Activated naive CD4-positive, alpha-beta T cell treated with anti-CD3 and anti-CD28 coated beads, Interleukin-2, amount 50 U/mL, for 72 hours (primary cell): ENCODE measurements at regions not wholly inside any gene's neighbourhood (a gene's known extent, or its start where the extent isn't known, plus 50 kb on each side); places are given as distances from the start of the nearest gene placed in this dataset.
A peak's percentile ranks its signal among the peaks of the same experiment; 100 is the strongest.
"Not testable (repeated sequence)": the region's sequence is repeated elsewhere in the genome, so short reads cannot be mapped to it uniquely, and the experiment has no call there.

ENCODE experiments used
- ATAC-seq, 2 donors: fragments of 150-1000 bp; cut with Tn5 transposase; 2 replicates each; pipeline ENCODE4 v1.10.0; 2021; ENCODE audit warnings: mild to moderate bottlenecking in 2 of 2, moderate library complexity in 2 of 2
- DNase-seq, 2 donors: peaks; one replicate each; pipeline ENCODE4 v3.0.0; 2021 to 2022; ENCODE audit warnings: low spot score in 2 of 2
- H3K27ac Mint-ChIP-seq, 2 donors: one replicate each; pipeline ENCODE4 v1.8.0; 2022; ENCODE audit warnings: mild to moderate bottlenecking in 2 of 2, mixed read lengths in 2 of 2
- H3K36me3 Mint-ChIP-seq, 2 donors: one replicate each; pipeline ENCODE4 v1.8.0; 2022; ENCODE audit warnings: mixed read lengths in 2 of 2
- H3K9me3 Mint-ChIP-seq, 2 donors: one replicate each; pipeline ENCODE4 v1.8.0; 2022; ENCODE audit warnings: mixed read lengths in 2 of 2

DNA sequence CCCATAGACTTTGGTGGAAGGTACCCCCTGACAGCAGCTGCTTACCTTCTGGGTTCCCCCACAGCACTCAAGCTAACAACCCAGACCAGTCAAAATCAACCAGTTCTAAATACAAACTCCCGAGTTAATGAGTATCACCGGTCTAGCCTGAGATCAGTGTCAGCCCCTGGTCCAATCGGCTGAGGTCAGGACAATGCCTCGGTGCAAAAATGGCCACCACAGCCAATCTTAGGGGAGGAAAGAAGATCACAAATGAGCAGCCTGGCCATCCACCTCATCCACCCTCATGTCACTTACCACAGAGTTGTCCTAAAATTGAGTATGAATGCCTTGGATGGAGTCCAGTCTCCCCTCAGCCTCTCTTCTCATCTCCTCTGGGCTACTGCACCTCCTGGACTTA, 128.5 kb downstream of the PHETA1 start:
- ATAC-seq (no peak), DNase-seq (no peak)
- Mint-ChIP-seq H3K36me3 (no peaks in the 10 kb centered on the region), H3K9me3 (no peaks in the 10 kb centered on the region), H3K27ac (no peak overlapping the region)

DNA sequence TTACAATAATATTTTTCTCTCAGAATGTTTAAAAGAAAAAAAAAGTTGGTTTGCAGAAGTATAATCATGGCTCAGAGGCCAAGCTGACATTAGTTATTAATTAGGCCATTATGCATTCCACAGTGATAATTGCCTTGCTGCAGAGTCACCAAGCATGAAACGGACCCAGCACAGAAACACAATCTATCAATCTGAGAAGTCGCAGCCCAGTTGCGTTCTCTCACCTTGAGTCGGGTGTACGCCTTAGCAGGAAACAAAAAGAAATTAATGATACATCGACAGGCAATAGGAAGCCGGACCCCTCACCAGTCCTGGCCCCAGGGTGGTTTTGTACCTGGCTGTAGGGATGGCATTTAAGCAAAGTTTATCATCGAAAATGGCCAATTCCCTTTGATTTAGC, 129.7 kb downstream of the PHETA1 start:
- no peak overlapping the region for H3K27ac Mint-ChIP-seq
- H3K36me3 Mint-ChIP-seq, result peaks cover 0 to 2% of the 10 kb centered on the region in 2 donors
- no peaks in the 10 kb centered on the region for H3K9me3 Mint-ChIP-seq
- DNase-seq (no peak), ATAC-seq (no peak)

DNA sequence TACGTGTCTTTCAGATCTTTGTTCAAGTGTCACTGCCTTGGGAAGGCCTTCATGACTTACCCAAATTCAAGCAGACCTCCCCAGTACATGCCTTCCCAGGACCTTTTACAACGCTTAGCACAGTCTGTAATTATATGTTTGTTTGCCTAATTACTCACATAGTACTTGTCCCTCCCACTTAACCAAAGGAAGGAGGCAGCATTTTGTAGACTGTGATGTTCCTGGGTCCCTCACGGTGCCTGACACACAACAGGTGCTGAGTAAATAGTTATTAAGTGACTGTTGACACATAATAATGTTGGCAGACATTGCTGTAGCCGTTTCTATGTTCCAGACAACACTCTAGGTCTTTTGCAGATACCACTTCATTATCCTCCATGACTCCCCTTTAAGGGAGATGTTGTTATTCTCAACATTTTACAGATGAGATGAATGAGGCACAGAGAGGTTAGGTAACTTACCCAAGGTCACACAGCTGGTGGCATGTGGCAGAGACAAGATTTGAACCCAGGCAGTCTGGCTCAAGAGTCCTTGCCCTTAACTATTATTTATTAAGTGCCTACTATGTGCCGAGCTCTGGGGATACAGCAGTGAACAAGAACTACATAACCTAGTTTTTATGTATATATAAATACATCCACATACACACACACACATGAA, 130.7 kb downstream of the PHETA1 start:
- H3K36me3 Mint-ChIP-seq, result peaks cover 0 to 4% of the 10 kb centered on the region in 2 donors
- ATAC-seq (no peak), DNase-seq (no peak)
- H3K27ac Mint-ChIP-seq, result peak overlapping the region in 1 of 2 donors; percentile 72
- no peaks in the 10 kb centered on the region for H3K9me3 Mint-ChIP-seq

DNA sequence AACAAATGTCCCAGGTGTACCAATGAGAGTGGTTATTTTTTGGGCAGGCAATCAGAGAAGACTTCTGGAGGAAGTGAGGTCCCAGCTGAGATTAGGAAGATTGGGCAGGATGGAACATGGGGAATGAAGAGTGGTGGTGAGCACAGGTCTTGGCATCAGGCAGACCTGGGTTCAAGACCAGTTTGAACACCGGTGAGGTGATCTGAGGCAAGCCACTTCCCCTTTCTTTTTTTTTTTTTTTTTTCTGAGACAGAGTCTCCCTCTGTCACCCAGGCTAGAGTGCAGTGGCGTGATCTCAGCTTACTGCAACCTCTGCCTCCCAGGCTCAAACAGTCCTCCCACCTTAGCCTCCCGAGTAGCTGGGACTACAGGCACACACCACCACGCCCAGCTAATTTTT, 134.4 kb downstream of the PHETA1 start:
- H3K9me3 Mint-ChIP-seq, H3K27ac Mint-ChIP-seq, ATAC-seq, DNase-seq, H3K36me3 Mint-ChIP-seq: not testable (repeated sequence)

DNA sequence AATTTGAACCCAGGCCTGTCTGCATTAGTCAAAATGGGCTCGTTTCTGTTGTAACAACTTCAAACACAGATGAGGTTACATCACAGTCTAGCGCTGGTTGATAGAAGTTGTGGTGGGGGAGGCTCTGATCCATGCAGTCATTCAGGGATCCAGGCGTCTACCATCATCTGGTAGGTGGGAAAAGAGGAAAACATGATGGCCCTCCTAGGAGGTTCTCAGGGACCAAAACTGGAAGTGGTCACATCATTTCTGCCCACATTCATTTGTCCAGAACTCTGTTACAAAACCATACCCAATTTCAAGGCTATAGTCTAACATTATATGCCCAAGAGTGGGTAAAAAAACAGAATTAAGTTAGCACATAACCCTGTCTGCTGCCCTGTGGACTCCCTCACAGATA, 135.1 kb downstream of the PHETA1 start:
- Mint-ChIP-seq H3K36me3 (peaks cover 0 to 4% of the 10 kb centered on the region in 2 donors), H3K9me3 (no peaks in the 10 kb centered on the region), H3K27ac (no peak overlapping the region)
- ATAC-seq (no peak), DNase-seq (no peak)

DNA sequence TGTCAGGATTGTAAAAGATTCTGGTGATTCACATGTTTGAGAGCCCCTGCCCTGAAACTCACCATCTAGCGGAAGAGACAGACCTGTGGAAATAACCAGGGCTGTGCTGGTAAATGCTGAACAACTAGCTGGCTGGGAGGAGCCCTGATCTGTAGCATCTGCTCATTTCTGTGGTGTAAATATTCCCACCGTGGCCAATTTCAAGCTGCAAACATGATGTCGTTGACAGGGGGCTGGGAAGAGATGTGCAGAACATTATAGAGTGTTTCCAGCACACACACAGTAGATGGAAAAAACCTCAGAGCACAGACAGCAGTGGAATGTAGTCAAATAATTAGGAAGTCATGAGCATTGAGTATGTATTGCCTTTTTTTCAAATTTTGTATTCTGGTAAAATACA, 138.2 kb downstream of the PHETA1 start:
- peaks cover 0 to 4% of the 10 kb centered on the region in 2 donors for H3K36me3 Mint-ChIP-seq
- no peaks in the 10 kb centered on the region for H3K9me3 Mint-ChIP-seq
- ATAC-seq, result no peak
- DNase-seq, result no peak
- H3K27ac Mint-ChIP-seq, result peak overlapping the region in 1 of 2 donors; percentile 50

DNA sequence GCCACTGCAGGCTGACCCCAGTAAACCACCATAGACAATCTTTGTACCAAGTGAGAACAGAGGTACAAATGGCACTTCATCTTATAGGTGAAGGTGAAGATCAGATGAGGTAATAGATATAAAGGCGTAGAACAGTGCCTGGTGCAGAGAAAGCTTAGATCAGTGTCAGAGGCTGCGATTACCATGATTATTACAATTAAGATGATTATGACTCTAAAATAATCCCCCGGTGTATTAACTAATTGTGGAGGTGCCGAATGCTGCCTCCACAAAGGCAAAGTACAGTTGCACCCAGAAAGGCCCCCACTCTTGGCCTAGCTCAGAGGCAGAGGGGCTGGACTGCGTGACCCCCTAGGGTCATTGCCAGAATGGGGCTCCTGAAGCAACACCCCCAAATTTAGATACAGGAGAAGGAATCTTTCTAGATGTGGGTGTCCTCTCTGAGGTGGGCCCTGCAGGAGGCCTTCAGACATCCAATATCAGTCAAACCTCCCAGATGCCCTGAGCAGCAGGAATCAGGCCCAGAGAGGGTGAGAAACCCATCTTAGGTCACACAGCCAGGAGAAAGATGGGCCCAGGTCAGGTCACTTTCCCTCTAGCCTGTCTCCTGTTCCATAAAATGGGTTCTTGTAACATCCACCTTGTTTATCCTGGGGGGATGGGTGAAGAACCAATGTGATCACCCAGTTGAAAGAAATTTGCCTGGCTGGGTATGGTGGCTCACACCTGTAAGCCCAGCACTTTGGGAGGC, 139.8 kb downstream of the PHETA1 start:
- Mint-ChIP-seq H3K27ac (no peak overlapping the region), H3K36me3 (peaks cover 0 to under 1% of the 10 kb centered on the region in 2 donors), H3K9me3 (no peaks in the 10 kb centered on the region)
- ATAC-seq (no peak), DNase-seq (no peak)

DNA sequence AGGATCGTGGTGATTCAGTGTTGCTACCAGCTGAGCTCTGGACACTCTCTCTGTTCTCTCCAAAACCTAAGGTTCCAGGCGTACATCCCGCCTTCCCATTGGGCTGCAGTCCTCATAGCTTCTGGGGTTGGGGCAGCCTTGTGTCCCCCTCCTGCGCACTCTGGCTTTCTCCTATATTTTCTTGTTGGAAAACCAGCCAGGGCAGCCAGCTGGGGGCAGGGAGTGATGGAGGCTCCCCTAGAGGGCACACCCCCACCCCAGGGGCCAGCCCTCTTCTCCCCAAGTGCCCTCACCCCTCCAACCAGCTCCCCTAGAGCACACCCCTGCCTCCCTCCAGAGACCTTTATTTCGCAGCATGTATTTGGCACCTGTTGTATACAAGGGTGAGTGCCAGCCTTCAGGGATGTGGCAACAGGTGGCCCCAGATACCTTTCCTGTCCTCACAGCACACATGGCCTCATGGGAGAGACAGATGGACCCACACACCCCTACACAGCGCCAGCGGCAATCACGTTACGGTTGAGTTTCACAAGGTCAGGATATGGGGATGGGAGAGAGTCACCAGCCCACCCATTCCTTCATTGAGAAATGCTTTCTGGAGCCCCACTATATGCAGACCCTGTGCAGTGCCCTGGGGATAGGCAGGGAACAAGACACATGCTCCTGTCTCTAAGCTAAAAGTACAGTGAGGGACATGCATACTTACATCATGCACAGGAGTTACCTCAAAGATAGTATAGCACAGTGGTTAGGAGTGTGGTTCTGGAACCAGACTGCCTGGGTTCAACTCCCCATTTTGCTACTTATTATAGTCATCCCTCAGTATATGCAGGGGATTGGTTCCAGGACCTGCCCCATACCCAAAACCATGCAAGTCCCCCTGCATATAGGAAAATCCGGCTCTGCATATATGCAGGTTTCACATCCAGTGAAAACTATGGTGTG, 141.1 kb downstream of the PHETA1 start:
- no peak for ATAC-seq
- no peaks in the 10 kb centered on the region for H3K36me3 Mint-ChIP-seq
- no peak for DNase-seq
- no peak overlapping the region for H3K27ac Mint-ChIP-seq
- no peaks in the 10 kb centered on the region for H3K9me3 Mint-ChIP-seq

DNA sequence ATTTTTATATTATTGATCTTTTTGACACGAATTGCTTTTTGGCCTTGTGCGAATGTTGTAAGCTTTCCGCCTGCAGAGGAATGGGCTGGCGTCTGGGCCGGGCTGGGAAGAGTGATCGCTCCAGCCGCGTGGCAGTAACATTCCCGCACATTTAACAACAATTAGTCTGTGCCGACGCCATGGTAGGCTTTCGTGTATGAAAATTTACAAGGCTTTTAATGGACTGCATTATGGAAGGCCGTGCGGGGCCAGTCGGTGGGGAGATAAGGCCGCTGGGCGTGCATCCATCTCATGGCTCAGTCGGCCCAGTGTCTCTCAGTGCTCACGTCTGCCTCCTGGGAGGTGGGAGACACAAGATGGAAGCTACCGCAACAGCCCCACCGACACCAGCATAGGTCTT, 142.2 kb downstream of the PHETA1 start:
- no peak overlapping the region for H3K27ac Mint-ChIP-seq
- DNase-seq (no peak), ATAC-seq (no peak)
- H3K9me3 Mint-ChIP-seq, result no peaks in the 10 kb centered on the region
- no peaks in the 10 kb centered on the region for H3K36me3 Mint-ChIP-seq

DNA sequence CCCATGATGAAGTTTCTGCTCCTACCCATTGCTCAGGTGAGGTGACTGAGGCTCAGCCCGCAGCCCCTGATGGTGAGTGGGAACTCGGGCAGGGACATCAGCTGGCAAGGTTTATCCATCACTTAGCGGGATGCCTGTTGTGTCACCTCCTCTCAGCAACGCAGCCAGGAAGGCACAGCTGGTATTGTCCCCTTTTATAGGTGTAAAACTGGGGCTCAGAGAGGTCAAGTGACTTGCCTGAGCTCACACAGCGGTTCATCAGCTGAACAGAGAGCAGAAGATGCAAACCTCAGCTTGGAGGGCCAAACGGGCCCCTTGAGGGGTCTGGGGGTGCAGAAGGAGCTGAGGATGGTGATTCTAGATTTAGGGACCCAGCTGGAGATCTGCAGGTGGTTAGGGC, 143.6 kb downstream of the PHETA1 start:
- Mint-ChIP-seq H3K9me3 (no peaks in the 10 kb centered on the region), H3K36me3 (no peaks in the 10 kb centered on the region), H3K27ac (no peak overlapping the region)
- ATAC-seq (no peak), DNase-seq (no peak)

DNA sequence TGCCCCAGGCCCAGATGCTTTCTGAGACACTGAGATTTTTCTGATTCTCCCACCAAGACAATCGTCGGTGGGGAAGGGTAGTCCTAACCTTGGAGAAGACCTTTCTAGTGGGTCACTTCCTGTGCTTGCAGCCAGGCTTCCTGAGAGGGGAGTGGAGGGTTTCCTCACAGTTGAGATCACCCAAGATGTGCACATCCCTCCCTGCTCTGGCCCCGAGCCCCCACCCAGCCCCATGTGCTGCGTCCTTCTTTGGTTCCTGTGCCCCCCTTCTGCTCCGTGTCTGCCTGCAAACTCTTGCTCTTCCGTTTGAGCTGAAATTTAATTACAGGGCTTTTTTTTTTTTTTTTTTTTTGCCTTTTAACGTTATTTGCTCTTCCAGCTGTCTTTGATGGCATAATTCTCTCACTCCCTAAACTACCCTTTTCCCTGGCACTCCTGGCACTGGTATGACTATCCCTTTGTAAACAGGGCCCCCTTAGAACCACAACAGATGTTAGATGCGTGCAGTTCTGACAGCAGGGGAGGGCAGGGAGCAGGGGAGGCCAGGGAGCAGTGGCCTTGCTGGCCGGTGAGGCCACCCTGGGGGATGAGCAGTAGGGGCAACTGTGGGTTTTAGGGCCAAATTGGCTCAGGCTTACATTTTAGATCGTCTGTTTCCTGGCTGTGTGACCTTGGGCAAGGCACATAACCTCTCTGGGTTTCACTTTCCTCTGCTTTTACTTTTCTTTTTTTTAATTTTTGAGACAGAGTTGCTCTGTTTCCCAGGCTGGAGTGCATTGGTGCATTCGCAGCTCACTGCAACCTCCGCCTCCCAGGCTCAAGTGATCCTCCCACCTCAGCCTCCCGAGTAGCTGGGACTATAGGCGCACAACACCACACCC, 144.5 kb downstream of the PHETA1 start:
- DNase-seq (no peak), ATAC-seq (no peak)
- no peaks in the 10 kb centered on the region for H3K9me3 Mint-ChIP-seq
- no peak overlapping the region for H3K27ac Mint-ChIP-seq
- H3K36me3 Mint-ChIP-seq, result no peaks in the 10 kb centered on the region

DNA sequence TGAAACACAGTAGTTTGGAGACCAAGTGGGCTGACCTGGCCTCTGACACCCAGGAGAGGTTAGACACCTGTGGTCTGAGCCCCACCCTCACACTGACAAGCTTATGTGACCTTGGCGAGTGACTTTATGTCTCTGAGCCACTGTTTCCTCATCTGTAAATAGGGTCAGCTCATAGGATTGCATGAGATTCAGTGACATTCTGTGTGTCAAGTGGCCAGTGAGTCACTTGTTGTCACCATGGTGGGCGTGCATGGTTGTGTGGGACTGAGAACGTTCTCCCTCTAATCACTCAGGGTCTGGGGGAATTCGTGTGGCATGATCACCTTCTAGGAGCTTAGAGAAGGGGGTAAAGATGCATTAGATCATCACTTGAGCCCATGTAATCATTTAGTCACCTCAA, 146.4 kb downstream of the PHETA1 start:
- ATAC-seq, result peak in 1 of 2 donors; percentile 37
- H3K36me3 Mint-ChIP-seq, result no peaks in the 10 kb centered on the region
- H3K9me3 Mint-ChIP-seq, result no peaks in the 10 kb centered on the region
- no peak for DNase-seq
- no peak overlapping the region for H3K27ac Mint-ChIP-seq

DNA sequence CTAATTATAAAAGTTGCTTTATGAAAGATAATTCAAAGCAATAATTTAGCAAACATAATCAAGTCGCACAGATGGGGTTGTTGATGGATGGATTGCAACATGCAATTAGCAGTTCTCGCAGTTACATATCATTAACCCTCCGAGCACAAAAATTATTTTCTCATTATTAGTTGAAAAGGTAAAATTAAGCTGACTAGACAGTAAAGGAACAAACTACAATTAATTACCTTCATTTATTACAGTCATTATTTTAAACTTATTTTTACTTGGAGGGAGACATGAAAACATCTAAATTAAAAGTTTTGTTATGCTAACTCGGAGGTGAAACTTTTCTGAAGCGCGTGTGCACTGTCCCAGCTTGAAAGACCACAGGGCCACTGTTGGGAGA, 146.9 kb downstream of the PHETA1 start:
- no peak overlapping the region for H3K27ac Mint-ChIP-seq
- H3K9me3 Mint-ChIP-seq, result no peaks in the 10 kb centered on the region
- H3K36me3 Mint-ChIP-seq, result no peaks in the 10 kb centered on the region
- ATAC-seq (no peak), DNase-seq (no peak)

DNA sequence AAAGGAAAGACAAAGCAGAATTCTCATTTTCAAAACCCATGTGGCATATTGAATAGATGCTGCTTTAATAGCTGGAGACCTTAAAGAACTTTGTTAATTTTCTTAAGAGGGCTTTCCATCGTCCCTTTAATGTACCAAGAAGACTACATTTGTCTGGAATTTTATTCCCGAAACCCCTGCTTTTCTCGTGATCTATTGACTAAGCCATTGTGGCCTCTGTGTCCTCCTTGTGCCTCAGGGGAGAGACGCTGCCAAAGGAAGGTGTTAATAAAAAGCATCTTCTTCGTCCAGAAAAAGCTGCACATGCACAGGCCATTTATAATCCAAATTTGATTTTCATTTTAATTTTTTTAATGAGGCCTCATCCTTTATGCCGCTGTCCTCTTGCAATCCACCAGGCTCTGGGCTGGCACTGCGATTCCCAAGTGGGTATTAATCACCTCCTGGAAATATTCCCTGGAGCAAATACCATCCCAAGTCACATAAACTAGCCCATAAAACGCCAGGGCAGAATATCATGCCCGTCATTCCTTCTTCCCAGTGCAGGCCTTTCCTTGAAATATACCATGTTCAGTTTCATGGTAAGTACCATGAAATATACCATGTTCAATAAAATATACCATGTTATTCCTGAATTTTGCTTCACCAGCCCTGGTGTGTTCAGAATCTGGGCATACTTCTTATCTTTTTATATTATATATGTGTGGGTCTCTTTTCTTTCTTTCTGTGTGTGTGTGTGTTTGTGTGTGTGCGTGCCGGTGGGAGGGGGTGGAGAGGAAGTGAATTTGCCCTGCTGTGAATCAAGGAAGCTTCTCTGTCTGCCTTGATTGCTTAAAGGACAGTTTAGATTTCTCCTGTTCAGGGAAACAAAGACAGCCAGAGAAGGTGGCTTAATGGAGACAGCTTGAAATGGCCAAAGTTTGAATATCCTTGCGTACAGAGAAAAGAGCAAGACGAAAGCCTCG, 147.6 kb downstream of the PHETA1 start:
- Mint-ChIP-seq H3K27ac (no peak overlapping the region), H3K9me3 (no peaks in the 10 kb centered on the region), H3K36me3 (no peaks in the 10 kb centered on the region)
- DNase-seq (no peak), ATAC-seq (no peak)

DNA sequence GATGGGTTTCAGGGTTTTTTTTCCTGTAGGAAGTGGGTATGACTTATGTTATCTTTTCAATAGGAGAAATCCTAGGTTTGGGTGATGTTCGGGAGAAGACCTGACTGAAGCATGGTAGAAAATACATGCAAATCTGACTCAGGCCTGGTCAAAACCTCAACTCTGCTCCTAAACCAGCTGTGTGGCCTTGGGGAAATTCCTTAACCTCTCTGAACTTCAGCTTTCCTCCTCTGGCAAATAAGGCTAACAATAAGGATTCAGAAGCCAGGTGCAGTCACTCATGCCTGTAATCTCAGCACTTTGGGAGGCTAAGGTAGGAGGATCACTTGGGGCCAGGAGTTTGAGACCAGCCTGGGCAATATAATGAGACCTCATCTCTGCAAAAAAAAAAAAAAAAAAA, 148.5 kb downstream of the PHETA1 start:
- H3K36me3 Mint-ChIP-seq, result no peaks in the 10 kb centered on the region
- no peak overlapping the region for H3K27ac Mint-ChIP-seq
- no peaks in the 10 kb centered on the region for H3K9me3 Mint-ChIP-seq

More for the DNA sequence above, 148.5 kb downstream of the PHETA1 start:
- ATAC-seq (no peak), DNase-seq (no peak)
